H9 (cell line): ENCODE measurements at regions not wholly inside any gene's neighbourhood (a gene's known extent, or its start where the extent isn't known, plus 50 kb on each side); places are given as distances from the start of the nearest gene placed in this dataset.

Source experiments
- DNase-seq: peaks from one replicate; pipeline ENCODE4 v3.0.0-alpha.2; 2017
- H2AFZ ChIP-seq: one replicate; pipeline ENCODE4 v1.6.1; 2013; ENCODE audit warnings: mild to moderate bottlenecking, low read length, control low read depth, moderate library complexity
- H2AK5ac ChIP-seq: 2 replicates; pipeline ENCODE4 v1.6.1; 2013; ENCODE audit warnings: low read length, control low read depth, mixed read lengths; ENCODE audit not compliant: insufficient read length
- H2BK120ac ChIP-seq: one replicate; pipeline ENCODE4 v1.6.1; 2013; ENCODE audit warnings: low read depth, mild to moderate bottlenecking, low read length, control low read depth, inconsistent platforms; ENCODE audit not compliant: poor library complexity, severe bottlenecking
- H2BK12ac ChIP-seq: 2 replicates; pipeline ENCODE4 v1.6.1; 2013; ENCODE audit warnings: low read length, control low read depth, mixed read lengths, low read depth; ENCODE audit not compliant: insufficient read length
- H2BK15ac ChIP-seq: 2 replicates; pipeline ENCODE4 v1.6.1; 2013; ENCODE audit warnings: low read depth, low read length, control low read depth
- H2BK20ac ChIP-seq: one replicate; pipeline ENCODE4 v1.6.1; 2013; ENCODE audit warnings: low read depth, mild to moderate bottlenecking, low read length, control low read depth, inconsistent platforms; ENCODE audit not compliant: poor library complexity, severe bottlenecking
- H2BK5ac ChIP-seq: 2 replicates; pipeline ENCODE4 v1.6.1; 2013; ENCODE audit warnings: low read length, control low read depth, mixed read lengths; ENCODE audit not compliant: insufficient read length
- H3K14ac ChIP-seq: 2 replicates; pipeline ENCODE4 v1.6.1; 2013; ENCODE audit warnings: low read length, control low read depth; ENCODE audit not compliant: insufficient read depth
- H3K18ac ChIP-seq: 2 replicates; pipeline ENCODE4 v1.6.1; 2013; ENCODE audit warnings: low read depth, mild to moderate bottlenecking, mixed read lengths, low read length, control low read depth; ENCODE audit not compliant: insufficient read length
- H3K23ac ChIP-seq: 2 replicates; pipeline ENCODE4 v1.6.1; 2013; ENCODE audit warnings: low read length, control low read depth, mixed read lengths, low read depth; ENCODE audit not compliant: insufficient read length
- H3K23me2 ChIP-seq: 2 replicates; pipeline ENCODE4 v1.6.1; 2013; ENCODE audit warnings: low read depth, mild to moderate bottlenecking, mixed read lengths, low read length, control low read depth; ENCODE audit not compliant: insufficient read length, poor library complexity, severe bottlenecking
- H3K27ac ChIP-seq: 2 replicates; pipeline ENCODE4 v1.5.1; 2013; ENCODE audit warnings: low read length, control low read depth, mixed read lengths, low read depth; ENCODE audit not compliant: insufficient read length
- H3K27me3 ChIP-seq: 2 replicates; pipeline ENCODE4 v1.6.1; 2013; ENCODE audit warnings: low read length, control low read depth, inconsistent platforms; ENCODE audit not compliant: insufficient read depth
- H3K4ac ChIP-seq: 2 replicates; pipeline ENCODE4 v1.6.1; 2013; ENCODE audit warnings: low read depth, mild to moderate bottlenecking, control low read depth, inconsistent platforms, low read length, moderate library complexity
- H3K4me1 ChIP-seq: 2 replicates; pipeline ENCODE4 v1.6.1; 2013; ENCODE audit warnings: low read length, control low read depth, inconsistent platforms; ENCODE audit not compliant: insufficient read depth
- H3K4me2 ChIP-seq: 2 replicates; pipeline ENCODE4 v1.6.1; 2013; ENCODE audit warnings: low read length, control low read depth, mixed read lengths; ENCODE audit not compliant: insufficient read length, insufficient read depth
- H3K56ac ChIP-seq: 2 replicates; pipeline ENCODE4 v1.6.1; 2013; ENCODE audit warnings: low read depth, mild to moderate bottlenecking, mixed read lengths, low read length, control low read depth; ENCODE audit not compliant: insufficient read length
- H3K79me1 ChIP-seq: 2 replicates; pipeline ENCODE4 v1.6.1; 2013; ENCODE audit warnings: low read depth, mild to moderate bottlenecking, moderate library complexity, low read length, control low read depth, inconsistent platforms; ENCODE audit not compliant: insufficient read depth, poor library complexity, severe bottlenecking
- H3K79me2 ChIP-seq: 2 replicates; pipeline ENCODE4 v1.6.1; 2013; ENCODE audit warnings: low read length, control low read depth, inconsistent platforms; ENCODE audit not compliant: insufficient read depth
- H3K9ac ChIP-seq: 2 replicates; pipeline ENCODE4 v1.6.1; 2013; ENCODE audit warnings: low read length, control low read depth, mixed read lengths; ENCODE audit not compliant: insufficient read length; ENCODE audit errors: extremely low read depth
- H3K9me3 ChIP-seq: one replicate; pipeline ENCODE4 v1.6.1; 2013; ENCODE audit warnings: low read depth, low read length, inconsistent platforms; ENCODE audit not compliant: control insufficient read depth
- H3T11ph ChIP-seq: one replicate; pipeline ENCODE4 v1.6.1; 2013; ENCODE audit warnings: mild to moderate bottlenecking, low read length, control low read depth, inconsistent platforms
- H4K20me1 ChIP-seq: one replicate; pipeline ENCODE4 v1.6.1; 2013; ENCODE audit not compliant: control insufficient read depth, insufficient read length, insufficient read depth
- H4K5ac ChIP-seq: 2 replicates; pipeline ENCODE4 v1.6.1; 2013; ENCODE audit warnings: low read depth, mild to moderate bottlenecking, mixed read lengths, low read length, control low read depth; ENCODE audit not compliant: insufficient read length
- H4K8ac ChIP-seq: replicated peaks from 2 replicates; pipeline ENCODE4 v1.6.1; 2013; ENCODE audit warnings: low read length, control low read depth, mixed read lengths, low read depth; ENCODE audit not compliant: insufficient read length
- H4K91ac ChIP-seq: 2 replicates; pipeline ENCODE4 v1.6.1; 2013; ENCODE audit warnings: low read depth, mild to moderate bottlenecking, moderate library complexity, mixed read lengths, low read length, control low read depth; ENCODE audit not compliant: insufficient read length
- H3K27ac Mint-ChIP-seq, 3 experiments: 2 replicates in 2 of 3; 3 replicates in 1 of 3; pipeline ENCODE4 v1.8.0; 2020 to 2021; ENCODE audit warnings: mixed read lengths in 3 of 3, mild to moderate bottlenecking in 1 of 3, moderate library complexity in 1 of 3
- H3K27me3 Mint-ChIP-seq: 2 replicates; pipeline ENCODE4 v1.8.0; 2021; ENCODE audit warnings: low read depth, mild to moderate bottlenecking, moderate library complexity, mixed read lengths
- H3K36me3 Mint-ChIP-seq, 3 experiments: 2 replicates in 2 of 3; 3 replicates in 1 of 3; pipeline ENCODE4 v1.8.0; 2020 to 2021; ENCODE audit warnings: low read depth in 3 of 3, mixed read lengths in 3 of 3; ENCODE audit not compliant: insufficient read depth in 1 of 3
- H3K4me1 Mint-ChIP-seq, 2 experiments: 2 replicates each; pipeline ENCODE4 v1.8.0; 2020; ENCODE audit warnings: mixed read lengths in 2 of 2
- H3K4me3 Mint-ChIP-seq, 2 experiments: 2 replicates in 1 of 2; 3 replicates in 1 of 2; pipeline ENCODE4 v1.8.0; 2020 to 2021; ENCODE audit warnings: mild to moderate bottlenecking in 2 of 2, mixed read lengths in 2 of 2, moderate library complexity in 1 of 2
- H3K9me3 Mint-ChIP-seq, 2 experiments: 2 replicates in 1 of 2; 3 replicates in 1 of 2; pipeline ENCODE4 v1.8.0; 2020; ENCODE audit warnings: mild to moderate bottlenecking in 2 of 2, mixed read lengths in 2 of 2, moderate library complexity in 1 of 2
- CTCF ChIP-seq: fragments of 200-600 bp; sonication (generic); conservative IDR thresholded peaks from 3 replicates; pipeline ENCODE4 v1.8.0; 2021; ENCODE audit warnings: antibody characterized with exemption, mild to moderate bottlenecking
- WGBS: extraction: QIAGEN DNeasy Blood & Tissue Kit; methylation state at CpG from one replicate; pipeline ENCODE4 v1.1.7; 2013; ENCODE audit warnings: missing lambda C conversion rate, low lambda C conversion rate, mixed read lengths; ENCODE audit not compliant: insufficient read length; ENCODE audit errors: extremely low coverage; 5-methylcytosine and 5-hydroxymethylcytosine counted together

GRCh38 chr4:11334887-11335286, 93.8 kb downstream of the HS3ST1 start:
- Histone ChIP-seq H3K4me2 (no peak overlapping the region), H3K18ac (no peak overlapping the region), H3K27ac (no peak overlapping the region), H4K20me1 (no peaks in the 10 kb centered on the region), H2AFZ (no peak overlapping the region), H3K27me3 (no peaks in the 10 kb centered on the region), H3K23ac (no peak overlapping the region), H4K91ac (no peak overlapping the region), H3K4ac (no peak overlapping the region), H2AK5ac (no peak overlapping the region), H3K56ac (no peak overlapping the region), H2BK120ac (no peak overlapping the region), H4K8ac (no peak overlapping the region), H3K4me1 (no peaks in the 10 kb centered on the region), H2BK20ac (no peak overlapping the region), H3K79me2 (no peaks in the 10 kb centered on the region), H3T11ph (no peak overlapping the region), H2BK5ac (no peak overlapping the region), H3K9ac (no peak overlapping the region), H3K9me3 (no peaks in the 10 kb centered on the region), H4K5ac (no peak overlapping the region), H2BK15ac (no peak overlapping the region), H3K23me2 (no peaks in the 10 kb centered on the region), H3K79me1 (no peaks in the 10 kb centered on the region), H2BK12ac (no peak overlapping the region), H3K14ac (no peak overlapping the region)
- no peak overlapping the region for H3K27ac Mint-ChIP-seq
- TF ChIP-seq CTCF: no peak
- no peak for DNase-seq
- no peaks in the 10 kb centered on the region for H3K36me3 Mint-ChIP-seq
- no CpG with 5 or more reads among the region's 4 CpGs for WGBS
- no peak overlapping the region for H3K4me3 Mint-ChIP-seq
- no peaks in the 10 kb centered on the region for H3K9me3 Mint-ChIP-seq
- H3K27me3 Mint-ChIP-seq: no peaks in the 10 kb centered on the region
- no peaks in the 10 kb centered on the region for H3K4me1 Mint-ChIP-seq
